EH (cell line): ENCODE measurements at regions not wholly inside any gene's neighbourhood (a gene's known extent, or its start where the extent isn't known, plus 50 kb on each side); places are given as distances from the start of the nearest gene placed in this dataset.

Source experiments
- DNase-seq: peaks from one replicate; pipeline ENCODE4 v3.0.0-alpha.2; 2015; ENCODE audit warnings: low read depth

GRCh38 chr5:96588539-96588938 is 73.6 kb upstream of the CAST start:
- no peak for DNase-seq

- peak; percentile 15 for DNase-seq
Observed at GRCh38 chr5:96590796-96591195, 71.4 kb upstream of the CAST start.

DNA sequence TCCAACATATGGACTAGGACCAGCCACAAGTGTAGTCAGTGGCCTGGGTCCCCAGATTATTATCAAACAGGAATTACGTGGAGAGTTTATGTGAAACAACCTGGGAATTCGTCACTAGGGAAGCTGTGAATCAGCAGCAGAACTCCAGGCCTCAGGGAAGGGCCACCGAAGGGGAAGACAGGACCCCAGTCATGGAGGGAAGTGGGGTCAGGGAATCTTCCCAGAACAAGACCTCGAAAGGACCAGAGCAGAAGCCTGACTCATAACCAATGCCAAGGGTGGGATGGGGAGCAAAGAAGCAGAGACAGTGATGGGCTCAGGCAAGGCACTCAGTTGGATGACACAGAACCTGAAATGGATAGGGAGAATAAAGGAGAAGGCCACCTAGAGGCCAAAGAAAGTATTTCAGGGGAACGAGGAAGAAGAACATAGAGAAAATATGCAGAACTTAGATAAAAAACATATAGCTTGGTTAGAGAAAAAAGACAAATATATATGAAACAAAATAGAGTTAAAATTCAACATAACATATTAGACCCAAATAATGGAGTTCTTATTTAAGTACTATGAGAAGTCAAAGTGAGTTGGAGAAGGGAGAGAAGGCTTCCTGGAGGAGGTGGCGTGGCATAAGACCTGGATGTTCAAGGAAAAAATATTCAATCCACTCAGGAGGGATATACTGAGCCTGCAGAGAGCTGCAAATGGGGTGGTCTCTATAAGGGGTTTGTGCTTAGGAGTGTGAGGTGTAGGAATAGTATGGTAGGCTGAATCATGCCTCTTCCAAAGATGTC is 66.7 kb upstream of the CAST start:
- DNase-seq = peak; percentile 24

GRCh38 chr5:96597438-96598020 is 64.6 kb upstream of the CAST start:
- peak; percentile 43 for DNase-seq

DNA sequence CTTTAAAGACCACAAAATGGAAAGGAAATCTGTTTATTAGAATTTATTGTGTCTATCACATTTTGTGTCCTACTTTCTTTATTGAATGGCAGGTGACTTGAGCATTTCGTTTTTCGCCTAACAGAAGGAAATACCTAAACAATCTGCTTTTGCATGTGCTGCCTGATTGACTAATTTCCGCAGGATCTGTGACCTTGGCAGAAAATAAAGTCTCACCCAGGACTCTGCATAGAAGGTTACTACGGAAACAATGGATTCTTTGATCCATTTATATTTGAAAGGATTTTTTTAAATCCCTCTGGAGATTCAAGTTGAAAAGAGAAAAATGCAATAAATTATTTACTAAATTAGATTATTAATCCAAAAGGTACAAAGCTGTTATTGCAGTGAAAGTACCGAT is 61.0 kb upstream of the CAST start:
- DNase-seq = no peak

GRCh38 chr5:96601715-96602244 is 60.4 kb upstream of the CAST start:
- peak; percentile 77 for DNase-seq

DNA sequence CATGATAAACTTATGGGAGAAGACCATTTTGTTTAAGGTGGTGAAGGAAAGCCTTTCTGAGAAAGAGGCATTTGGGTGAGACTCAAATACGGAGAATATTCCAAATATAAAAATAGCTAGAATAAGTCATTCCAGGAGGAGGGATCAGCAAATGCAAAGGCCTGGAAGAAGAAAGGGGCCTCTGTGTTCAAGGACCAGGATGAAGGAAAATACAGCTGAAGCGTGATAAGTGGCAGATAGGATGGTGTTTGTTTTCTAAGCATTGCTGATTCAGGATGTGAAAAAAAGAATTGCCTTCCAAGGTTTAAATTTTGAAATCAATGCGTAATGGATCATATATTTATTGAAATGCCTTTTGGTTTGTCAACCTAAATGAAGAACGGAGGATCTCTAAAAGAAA is 59.4 kb upstream of the CAST start:
- DNase-seq = no peak

DNA sequence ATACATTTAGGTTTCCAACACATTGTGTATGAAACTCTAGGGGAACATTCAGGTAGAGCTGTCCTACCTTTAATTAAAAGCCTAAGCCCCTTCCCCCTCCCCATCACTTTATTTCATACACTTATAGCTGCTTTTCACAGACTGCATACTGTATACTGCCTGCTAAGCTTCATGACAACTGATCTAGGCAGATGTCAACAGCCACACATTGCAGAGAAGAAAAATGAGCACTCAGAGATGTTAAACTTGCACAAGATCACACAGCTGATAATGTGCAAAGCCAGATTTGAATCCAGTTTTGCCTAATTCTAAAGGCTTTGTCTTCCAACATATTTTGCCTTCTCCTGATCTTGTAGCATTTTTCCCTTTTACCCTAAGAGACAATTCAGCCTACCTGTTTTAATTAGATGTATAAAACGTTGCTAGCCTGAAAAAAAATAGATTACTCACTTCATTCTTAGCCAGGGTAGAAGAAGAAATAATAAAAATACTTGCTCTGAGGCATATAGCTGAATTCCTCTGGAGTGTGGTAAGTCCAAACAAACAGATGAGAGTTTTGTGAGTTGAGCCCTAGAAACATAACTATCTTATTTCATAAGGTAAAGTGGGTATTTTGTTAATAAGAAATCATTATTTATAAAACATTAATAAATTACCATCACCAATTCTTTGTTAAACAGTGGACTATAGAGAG is 56.9 kb upstream of the CAST start:
- DNase-seq = peak; percentile 44

DNA sequence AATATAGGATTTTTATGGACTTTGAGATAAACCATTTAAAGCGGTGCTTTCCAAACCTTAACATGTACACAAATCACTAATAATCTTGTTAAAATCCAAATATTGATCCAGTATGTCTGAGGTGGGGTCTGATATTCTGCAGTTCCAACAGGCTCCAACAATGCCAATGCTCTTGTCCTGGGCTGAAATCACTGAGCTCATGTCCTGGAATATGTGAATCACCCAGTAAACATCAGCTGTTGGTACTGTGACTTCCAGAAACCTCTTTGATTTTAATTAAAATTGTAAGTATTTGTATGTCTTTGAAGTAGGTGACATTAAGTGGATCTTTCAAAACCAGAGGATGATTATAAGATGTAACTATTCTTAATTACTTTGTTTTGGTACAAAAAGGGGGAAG is 52.8 kb upstream of the CAST start:
- DNase-seq = no peak

- DNase-seq = no peak
Observed at GRCh38 chr5:96610747-96611146, 51.4 kb upstream of the CAST start.

GRCh38 chr5:96611946-96612345 is 50.2 kb upstream of the CAST start:
- no peak for DNase-seq
